ENCODE measurements at regions not wholly inside any gene's neighbourhood (a gene's known extent, or its start where the extent isn't known, plus 50 kb on each side); places are given as distances from the start of the nearest gene placed in this dataset.

DNA sequence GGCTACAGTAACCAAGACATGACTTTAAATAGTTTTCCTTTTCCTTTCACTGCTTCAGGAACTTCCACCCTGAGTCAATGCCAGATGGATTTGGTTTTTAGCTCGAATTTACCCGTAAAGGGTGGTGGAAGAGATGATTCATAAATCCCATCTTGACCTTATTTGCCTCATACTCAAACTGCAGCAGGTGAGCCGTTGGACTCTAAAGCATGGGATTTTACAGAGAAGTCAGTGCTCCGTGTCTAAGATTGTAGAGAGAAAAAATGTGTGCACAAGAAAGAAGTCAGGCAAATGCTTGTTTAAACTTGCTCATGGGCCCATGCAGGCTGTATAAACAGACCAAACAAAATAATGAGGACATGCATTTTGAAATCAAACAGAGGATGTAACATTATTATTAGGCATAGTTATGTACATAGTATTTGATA lies 369.7 kb upstream of the TRIB2 start:
- no peak overlapping the region for H3K27ac ChIP-seq (ENCODE audit: low read length)
- H3K9me3 ChIP-seq (ENCODE audit: control insufficient read depth, low read length): no peaks in the 10 kb centered on the region
- 83% methylated on average over 4 of the region's 4 CpGs for WGBS
- ATAC-seq (no peak), DNase-seq (no peak)
- intact Hi-C loops (cut with DNase I): no loop called here
- no peaks in the 10 kb centered on the region for H3K27me3 ChIP-seq (ENCODE audit: control insufficient read depth, insufficient read depth)
- peaks cover 1% of the 10 kb centered on the region for H3K4me1 ChIP-seq (ENCODE audit: control insufficient read depth, insufficient read depth, low read length)
- no peak overlapping the region for H3K4me3 ChIP-seq (ENCODE audit: low read length)

DNA sequence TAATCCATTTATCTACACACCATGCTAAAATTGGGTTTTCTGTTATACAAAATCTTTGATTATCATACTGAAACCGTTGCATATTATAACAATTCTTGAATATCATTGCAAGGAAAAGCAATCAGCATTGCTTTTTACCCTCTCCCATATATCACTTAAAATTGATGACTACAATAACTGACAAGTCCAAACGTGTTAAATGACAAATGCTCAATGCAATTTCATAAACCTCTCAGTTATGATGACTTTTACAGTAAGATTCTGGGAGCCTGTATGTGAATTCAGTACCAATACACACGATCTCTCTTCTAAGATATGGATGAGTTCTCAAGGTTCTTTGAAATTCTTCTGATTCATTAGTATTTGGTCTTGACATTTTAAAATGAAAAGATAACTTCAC lies 368.5 kb upstream of the TRIB2 start:
- H3K27me3 ChIP-seq (ENCODE audit: control insufficient read depth, insufficient read depth): no peaks in the 10 kb centered on the region
- H3K27ac ChIP-seq (ENCODE audit: low read length): no peak overlapping the region
- DNase-seq: no peak
- H3K4me1 ChIP-seq (ENCODE audit: control insufficient read depth, insufficient read depth, low read length): peaks cover 1% of the 10 kb centered on the region
- whole genome bisulfite sequencing: 88% methylated on average over 3 of the region's 3 CpGs
- no peaks in the 10 kb centered on the region for H3K9me3 ChIP-seq (ENCODE audit: control insufficient read depth, low read length)
- intact Hi-C loops (cut with DNase I): no loop called here
- ATAC-seq: no peak
- H3K4me3 ChIP-seq (ENCODE audit: low read length): no peak overlapping the region

DNA sequence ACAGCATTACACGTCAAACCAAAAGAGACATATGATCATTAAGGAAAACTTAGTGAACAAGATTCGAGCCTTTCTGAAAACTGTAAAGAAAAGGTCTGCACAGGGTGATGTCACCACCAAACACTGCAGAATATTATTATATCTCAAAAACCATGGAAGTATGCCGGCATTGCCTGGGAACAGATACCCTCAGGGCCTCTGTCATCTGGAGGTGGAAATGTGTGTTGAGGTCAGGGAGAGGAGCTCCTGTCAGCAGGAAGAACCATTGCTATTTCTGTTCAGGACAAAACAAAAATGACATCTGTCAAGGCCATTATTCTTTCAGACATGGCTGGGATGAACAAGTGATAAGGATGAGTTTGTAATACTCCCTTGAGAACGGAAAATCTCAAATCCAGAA lies 365.9 kb upstream of the TRIB2 start:
- 56% methylated on average over 4 of the region's 4 CpGs for WGBS
- H3K27ac ChIP-seq (ENCODE audit: low read length): no peak overlapping the region
- H3K4me1 ChIP-seq (ENCODE audit: control insufficient read depth, insufficient read depth, low read length): peaks cover 1% of the 10 kb centered on the region
- H3K27me3 ChIP-seq (ENCODE audit: control insufficient read depth, insufficient read depth): no peaks in the 10 kb centered on the region
- intact Hi-C loops (cut with DNase I): no loop called here
- ATAC-seq (no peak), DNase-seq (no peak)
- peaks cover 2% of the 10 kb centered on the region for H3K9me3 ChIP-seq (ENCODE audit: control insufficient read depth, low read length)
- no peak overlapping the region for H3K4me3 ChIP-seq (ENCODE audit: low read length)

DNA sequence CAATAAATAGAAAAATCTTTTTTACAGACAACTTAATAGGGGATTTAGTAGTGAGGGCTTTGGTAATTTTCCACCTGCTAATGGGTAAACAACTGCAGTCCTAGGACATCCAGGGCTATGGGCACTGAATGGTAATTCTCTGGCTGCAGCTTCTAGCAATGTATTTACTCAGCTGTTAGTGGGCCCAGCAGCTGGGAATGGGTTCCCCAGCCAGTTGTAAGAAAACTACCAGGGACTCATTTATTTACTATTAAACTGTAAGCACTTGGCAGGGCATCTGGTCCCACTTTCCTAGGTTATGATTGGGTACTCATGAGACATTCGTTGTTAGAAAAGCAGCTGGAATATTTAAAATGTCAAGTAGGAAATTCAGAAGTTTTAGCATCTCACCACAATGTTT lies 363.8 kb upstream of the TRIB2 start:
- no peak overlapping the region for H3K27ac ChIP-seq (ENCODE audit: low read length)
- peaks cover 2% of the 10 kb centered on the region for H3K9me3 ChIP-seq (ENCODE audit: control insufficient read depth, low read length)
- no peak overlapping the region for H3K4me3 ChIP-seq (ENCODE audit: low read length)
- no peaks in the 10 kb centered on the region for H3K27me3 ChIP-seq (ENCODE audit: control insufficient read depth, insufficient read depth)
- intact Hi-C loops (cut with DNase I): no loop called here
- DNase-seq (no peak), ATAC-seq (no peak)
- peaks cover 1% of the 10 kb centered on the region for H3K4me1 ChIP-seq (ENCODE audit: control insufficient read depth, insufficient read depth, low read length)
- WGBS: 44% methylated on average over 1 of the region's 1 CpG

DNA sequence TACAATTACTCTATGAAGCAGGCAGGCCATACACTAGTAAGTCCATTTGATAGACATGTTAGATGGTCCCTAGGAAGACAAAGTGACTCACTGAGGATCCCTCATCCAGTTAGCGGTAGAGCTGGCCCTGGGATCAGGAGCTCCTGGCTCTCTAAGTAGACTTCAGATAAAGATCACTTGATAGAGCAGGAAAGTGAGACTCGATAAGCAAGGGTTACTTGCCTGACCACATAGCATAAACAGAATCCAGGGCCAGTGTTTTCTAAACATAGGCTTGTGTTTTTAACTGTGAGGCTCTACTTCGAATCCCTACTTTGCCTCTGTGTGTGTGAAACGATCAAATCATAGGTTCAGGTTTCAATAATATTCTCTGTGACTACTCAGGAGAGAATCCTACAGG lies 355.2 kb upstream of the TRIB2 start:
- Histone ChIP-seq H3K9me3 (ENCODE audit: control insufficient read depth, low read length) (no peaks in the 10 kb centered on the region), H3K27ac (ENCODE audit: low read length) (no peak overlapping the region), H3K27me3 (ENCODE audit: control insufficient read depth, insufficient read depth) (no peaks in the 10 kb centered on the region), H3K4me3 (ENCODE audit: low read length) (no peak overlapping the region), H3K4me1 (ENCODE audit: control insufficient read depth, insufficient read depth, low read length) (no peaks in the 10 kb centered on the region)
- no peak for DNase-seq
- WGBS: 83% methylated on average over 4 of the region's 4 CpGs
- ATAC-seq: no peak
- intact Hi-C loops (cut with DNase I): no loop called here

DNA sequence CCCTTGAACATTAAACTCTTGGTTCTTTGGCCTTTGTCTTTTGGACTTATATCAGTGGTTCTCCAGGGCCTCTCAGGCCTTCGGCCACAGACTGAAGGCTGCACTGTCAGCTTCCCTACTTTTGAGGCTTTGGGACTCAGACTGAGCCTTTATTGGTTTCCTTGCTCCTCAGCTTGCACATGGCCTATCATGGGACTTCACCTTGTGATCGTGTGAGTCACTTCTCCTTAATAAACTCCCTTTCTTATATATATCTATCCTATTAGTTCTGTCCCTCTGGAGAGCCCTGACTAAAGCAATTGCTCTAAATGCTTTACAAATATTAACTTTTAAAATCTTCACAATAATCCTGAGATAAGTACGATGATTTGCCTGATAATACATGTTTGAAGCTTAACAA lies 353.6 kb upstream of the TRIB2 start:
- 91% methylated on average over 3 of the region's 3 CpGs for WGBS
- Histone ChIP-seq H3K4me1 (ENCODE audit: control insufficient read depth, insufficient read depth, low read length) (no peaks in the 10 kb centered on the region), H3K4me3 (ENCODE audit: low read length) (no peak overlapping the region), H3K27me3 (ENCODE audit: control insufficient read depth, insufficient read depth) (no peaks in the 10 kb centered on the region), H3K27ac (ENCODE audit: low read length) (no peak overlapping the region), H3K9me3 (ENCODE audit: control insufficient read depth, low read length) (no peaks in the 10 kb centered on the region)
- ATAC-seq (no peak), DNase-seq (no peak)
- intact Hi-C loops (cut with DNase I): no loop called here

DNA sequence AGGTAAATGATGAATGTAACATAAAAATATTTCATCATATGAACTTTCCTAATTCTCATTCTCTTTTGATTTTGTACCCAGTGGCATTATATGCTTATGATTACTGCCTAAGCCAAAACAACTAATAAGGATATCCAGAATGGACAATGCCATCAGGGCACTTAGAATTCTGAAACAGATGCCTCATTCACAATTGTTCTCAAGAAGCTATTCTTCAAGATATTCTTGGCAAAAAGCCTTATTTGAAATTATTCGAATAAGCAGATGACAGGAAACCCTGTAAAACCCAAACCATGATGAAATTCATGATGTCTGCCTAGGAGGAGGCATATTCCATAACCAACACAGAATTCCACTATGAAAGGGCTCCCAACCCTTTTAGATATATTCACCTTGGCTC lies 353.2 kb upstream of the TRIB2 start:
- no peaks in the 10 kb centered on the region for H3K9me3 ChIP-seq (ENCODE audit: control insufficient read depth, low read length)
- no peaks in the 10 kb centered on the region for H3K27me3 ChIP-seq (ENCODE audit: control insufficient read depth, insufficient read depth)
- DNase-seq: no peak
- no peak overlapping the region for H3K27ac ChIP-seq (ENCODE audit: low read length)
- H3K4me3 ChIP-seq (ENCODE audit: low read length): no peak overlapping the region
- WGBS: 29% methylated on average over 1 of the region's 1 CpG
- ATAC-seq: no peak
- intact Hi-C loops (cut with DNase I): no loop called here
- no peaks in the 10 kb centered on the region for H3K4me1 ChIP-seq (ENCODE audit: control insufficient read depth, insufficient read depth, low read length)

DNA sequence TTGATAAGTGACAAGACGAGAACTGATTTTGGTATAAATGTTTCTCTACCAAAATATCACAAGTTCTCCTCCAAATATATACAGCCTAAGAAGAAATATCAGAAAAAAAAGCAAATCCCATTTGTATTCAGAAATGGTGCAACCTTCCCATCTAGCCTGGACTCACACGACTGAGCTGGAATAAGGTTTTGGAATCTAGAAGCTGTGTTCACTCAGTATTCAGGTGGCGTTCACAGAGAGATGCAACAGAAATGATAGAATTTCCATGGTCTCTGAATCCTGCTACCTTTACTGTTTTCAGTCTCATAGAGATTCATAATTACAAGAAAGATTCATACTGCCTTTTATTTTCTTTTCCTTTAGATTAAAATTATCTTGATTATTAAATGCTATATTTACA lies 347.2 kb upstream of the TRIB2 start:
- Histone ChIP-seq H3K9me3 (ENCODE audit: control insufficient read depth, low read length) (no peaks in the 10 kb centered on the region), H3K4me3 (ENCODE audit: low read length) (no peak overlapping the region), H3K4me1 (ENCODE audit: control insufficient read depth, insufficient read depth, low read length) (no peaks in the 10 kb centered on the region), H3K27ac (ENCODE audit: low read length) (no peak overlapping the region), H3K27me3 (ENCODE audit: control insufficient read depth, insufficient read depth) (no peaks in the 10 kb centered on the region)
- intact Hi-C loops (cut with DNase I): no loop called here
- ATAC-seq (no peak), DNase-seq (no peak)
- 95% methylated on average over 3 of the region's 3 CpGs for WGBS

DNA sequence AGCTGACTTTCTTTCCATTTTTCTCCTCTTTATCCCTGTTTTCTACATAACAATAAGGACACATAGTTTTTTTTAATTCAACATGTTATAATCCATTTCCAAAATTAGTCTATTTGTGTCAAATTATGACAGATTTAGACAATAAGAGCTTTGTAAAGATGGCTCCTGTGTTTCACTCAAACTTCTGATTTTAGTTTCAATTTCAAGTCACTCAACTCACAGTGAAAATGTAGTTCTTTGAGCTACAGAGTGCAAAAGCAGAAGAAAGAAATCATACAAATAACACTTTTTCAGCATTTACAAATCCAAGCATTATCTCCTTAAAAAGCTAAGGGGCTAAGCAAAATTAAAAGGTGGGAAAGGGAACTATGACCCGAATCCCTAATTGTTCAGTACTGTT lies 340.7 kb upstream of the TRIB2 start:
- intact Hi-C loops (cut with DNase I): no loop called here
- Histone ChIP-seq H3K27me3 (ENCODE audit: control insufficient read depth, insufficient read depth) (no peaks in the 10 kb centered on the region), H3K4me3 (ENCODE audit: low read length) (no peak overlapping the region), H3K4me1 (ENCODE audit: control insufficient read depth, insufficient read depth, low read length) (peaks cover 1% of the 10 kb centered on the region), H3K9me3 (ENCODE audit: control insufficient read depth, low read length) (no peaks in the 10 kb centered on the region), H3K27ac (ENCODE audit: low read length) (no peak overlapping the region)
- ATAC-seq (no peak), DNase-seq (no peak)
- 88% methylated on average over 1 of the region's 1 CpG for WGBS

DNA sequence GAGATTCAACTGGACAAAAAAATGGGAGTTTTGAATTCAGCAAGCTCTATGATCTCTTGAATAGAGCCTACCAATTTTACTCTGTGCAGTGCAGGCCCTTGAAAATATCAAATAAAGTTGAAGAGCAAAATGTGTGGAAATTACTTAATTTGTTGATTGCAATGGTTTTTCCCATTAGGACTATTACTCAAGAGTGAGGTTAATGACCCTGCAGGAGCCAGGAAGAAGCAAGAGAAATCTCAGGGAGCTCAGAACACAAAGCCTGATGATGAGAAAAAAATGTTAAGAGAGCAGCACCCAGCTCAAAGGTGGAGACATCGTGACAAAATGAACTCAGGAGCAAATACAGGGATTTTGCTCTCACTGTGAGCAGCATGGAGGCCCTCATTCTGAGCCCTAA lies 337.6 kb upstream of the TRIB2 start:
- Histone ChIP-seq H3K4me3 (ENCODE audit: low read length) (no peak overlapping the region), H3K27me3 (ENCODE audit: control insufficient read depth, insufficient read depth) (no peaks in the 10 kb centered on the region), H3K4me1 (ENCODE audit: control insufficient read depth, insufficient read depth, low read length) (peaks cover 1% of the 10 kb centered on the region), H3K27ac (ENCODE audit: low read length) (no peak overlapping the region), H3K9me3 (ENCODE audit: control insufficient read depth, low read length) (no peaks in the 10 kb centered on the region)
- WGBS: 96% methylated on average over 1 of the region's 1 CpG
- ATAC-seq (no peak), DNase-seq (no peak)
- intact Hi-C loops (cut with DNase I): no loop called here

DNA sequence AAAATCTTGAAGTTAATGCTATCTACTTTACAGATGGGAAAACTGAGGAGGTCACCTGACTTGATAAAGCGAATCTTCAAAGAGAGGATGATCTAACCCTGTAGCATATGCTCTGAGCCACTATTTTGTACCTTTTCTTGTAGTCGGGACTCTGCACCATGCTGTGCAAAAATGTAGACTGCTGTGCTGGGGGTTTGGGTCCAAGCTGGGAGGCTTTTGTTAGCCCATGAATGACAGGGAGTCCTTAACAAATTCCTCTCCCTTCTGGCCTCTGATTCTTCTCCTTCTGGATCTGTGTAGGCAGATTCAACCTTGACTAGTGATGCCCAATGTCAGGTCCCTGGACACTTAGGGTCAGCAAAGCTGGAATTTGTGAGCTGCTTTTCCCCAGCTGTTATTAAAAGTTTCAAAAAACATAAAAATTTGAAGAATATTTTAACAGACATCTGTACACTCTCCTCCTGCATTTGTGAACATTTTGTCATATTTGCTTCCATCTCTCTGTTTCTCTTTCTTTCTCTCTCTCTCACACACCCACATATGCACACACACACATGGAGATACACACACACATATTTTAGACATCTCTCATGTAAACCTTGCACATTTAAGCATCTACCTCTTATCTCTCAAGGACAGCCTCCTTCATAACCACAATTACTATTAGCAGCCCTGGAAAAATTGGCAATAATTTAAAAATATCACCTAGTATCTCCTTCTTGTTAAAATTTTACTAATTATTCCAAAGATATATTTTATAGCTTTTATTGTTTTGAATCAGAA lies 335.0 kb upstream of the TRIB2 start:
- intact Hi-C loops (cut with DNase I): no loop called here
- no peak overlapping the region for H3K27ac ChIP-seq (ENCODE audit: low read length)
- no peak for DNase-seq

DNA sequence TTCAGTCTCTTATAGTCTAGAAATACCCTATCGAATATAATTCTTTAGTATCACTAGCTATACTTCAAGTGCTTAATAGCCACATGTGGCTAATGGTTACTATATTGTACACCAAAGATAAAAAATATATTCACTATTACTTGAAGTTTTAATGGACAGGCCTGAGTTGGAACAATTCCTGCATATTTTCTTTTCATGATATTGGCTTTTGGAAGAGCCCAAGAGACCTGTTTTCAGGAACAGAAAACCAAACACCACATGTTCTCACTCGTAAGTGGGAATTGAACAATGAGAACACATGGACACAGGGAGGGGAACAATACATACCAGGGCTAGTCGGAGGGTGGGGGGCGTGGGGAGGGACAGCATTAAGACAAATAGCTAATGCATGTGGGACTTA lies 334.4 kb upstream of the TRIB2 start:
- H3K4me3 ChIP-seq (ENCODE audit: low read length): no peak overlapping the region
- DNase-seq (no peak), ATAC-seq (no peak)
- intact Hi-C loops (cut with DNase I): no loop called here
- no peaks in the 10 kb centered on the region for H3K4me1 ChIP-seq (ENCODE audit: control insufficient read depth, insufficient read depth, low read length)
- H3K27me3 ChIP-seq (ENCODE audit: control insufficient read depth, insufficient read depth): no peaks in the 10 kb centered on the region
- 69% methylated on average over 4 of the region's 4 CpGs for WGBS
- no peak overlapping the region for H3K27ac ChIP-seq (ENCODE audit: low read length)
- H3K9me3 ChIP-seq (ENCODE audit: control insufficient read depth, low read length): no peaks in the 10 kb centered on the region

More for the DNA sequence above, 335.0 kb upstream of the TRIB2 start:
- no peak for ATAC-seq
- H3K27me3 ChIP-seq (ENCODE audit: control insufficient read depth, insufficient read depth): no peaks in the 10 kb centered on the region
- WGBS: 84% methylated on average over 2 of the region's 2 CpGs
- H3K4me3 ChIP-seq (ENCODE audit: low read length): no peak overlapping the region
- no peaks in the 10 kb centered on the region for H3K4me1 ChIP-seq (ENCODE audit: control insufficient read depth, insufficient read depth, low read length)
- H3K9me3 ChIP-seq (ENCODE audit: control insufficient read depth, low read length): no peaks in the 10 kb centered on the region
